Esophagus squamous epithelium (tissue), 4 donors: ENCODE measurements at regions not wholly inside any gene's neighbourhood (a gene's known extent, or its start where the extent isn't known, plus 50 kb on each side); places are given as distances from the start of the nearest gene placed in this dataset.

Experiments used
- CTCF ChIP-seq, 6 experiments: fragments of 450-650 bp in 4 of 6; fragments of 200-600 bp in 2 of 6; sonication (generic) in 2 of 6; IDR thresholded peaks; one replicate each; pipeline ENCODE4 v1.5.1; 2016 to 2019; ENCODE audit warnings: antibody characterized with exemption in 6 of 6, mild to moderate bottlenecking in 4 of 6, moderate library complexity in 4 of 6
- POLR2A ChIP-seq, 4 donors: fragments of 450-650 bp; IDR thresholded peaks; one replicate each; pipeline ENCODE4 v1.6.1; 2017; ENCODE audit warnings: antibody characterized with exemption in 4 of 4, mild to moderate bottlenecking in 4 of 4, moderate library complexity in 3 of 4

GRCh38 chr12:92621312-92621711, 81.5 kb upstream of the PLEKHG7 start:
- no peak for TF ChIP-seq CTCF (IDR thresholded peaks at IDR 0.05)
- no peak for TF ChIP-seq POLR2A (IDR thresholded peaks at IDR 0.05)
